ENCODE measurements at regions not wholly inside any gene's neighbourhood (a gene's known extent, or its start where the extent isn't known, plus 50 kb on each side); places are given as distances from the start of the nearest gene placed in this dataset.

- TF ChIP-seq, protein P1, sequence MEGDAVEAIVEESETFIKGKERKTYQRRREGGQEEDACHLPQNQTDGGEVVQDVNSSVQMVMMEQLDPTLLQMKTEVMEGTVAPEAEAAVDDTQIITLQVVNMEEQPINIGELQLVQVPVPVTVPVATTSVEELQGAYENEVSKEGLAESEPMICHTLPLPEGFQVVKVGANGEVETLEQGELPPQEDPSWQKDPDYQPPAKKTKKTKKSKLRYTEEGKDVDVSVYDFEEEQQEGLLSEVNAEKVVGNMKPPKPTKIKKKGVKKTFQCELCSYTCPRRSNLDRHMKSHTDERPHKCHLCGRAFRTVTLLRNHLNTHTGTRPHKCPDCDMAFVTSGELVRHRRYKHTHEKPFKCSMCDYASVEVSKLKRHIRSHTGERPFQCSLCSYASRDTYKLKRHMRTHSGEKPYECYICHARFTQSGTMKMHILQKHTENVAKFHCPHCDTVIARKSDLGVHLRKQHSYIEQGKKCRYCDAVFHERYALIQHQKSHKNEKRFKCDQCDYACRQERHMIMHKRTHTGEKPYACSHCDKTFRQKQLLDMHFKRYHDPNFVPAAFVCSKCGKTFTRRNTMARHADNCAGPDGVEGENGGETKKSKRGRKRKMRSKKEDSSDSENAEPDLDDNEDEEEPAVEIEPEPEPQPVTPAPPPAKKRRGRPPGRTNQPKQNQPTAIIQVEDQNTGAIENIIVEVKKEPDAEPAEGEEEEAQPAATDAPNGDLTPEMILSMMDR (conservative IDR thresholded peaks at IDR 0.05; ENCODE audit: low read depth, low read length), result no peak
- no peak for TF ChIP-seq EZH2 (IDR thresholded peaks at IDR 0.05; ENCODE audit: low read length, unreplicated experiment)
These were observed 202.4 kb upstream of the PRDM9 start for GRCh38 chr5:23305055-23305454.

Data from PC-3 (cell line).